GM13976 (cell line): ENCODE measurements at regions not wholly inside any gene's neighbourhood (a gene's known extent, or its start where the extent isn't known, plus 50 kb on each side); places are given as distances from the start of the nearest gene placed in this dataset.

ENCODE experiments used
- DNase-seq: peaks from one replicate; pipeline ENCODE4 v3.0.0; 2012; ENCODE audit warnings: low spot score
- CTCF ChIP-seq: IDR thresholded peaks from 2 replicates; pipeline ENCODE4 v1.5.1; 2012; ENCODE audit warnings: borderline replicate concordance, mild to moderate bottlenecking; ENCODE audit not compliant: insufficient read depth; ENCODE audit errors: extremely low read depth, missing control alignments, control extremely low read depth
- in situ Hi-C: fragments of 300-500 bp; cut with MboI; formaldehyde crosslinking; loops from one replicate; pipeline ENCODE4 v1.12.0; 2022; ENCODE audit warnings: low sequenced_read_pairs, mixed read lengths, inconsistent platforms; ENCODE audit not compliant: unreplicated experiment

DNA sequence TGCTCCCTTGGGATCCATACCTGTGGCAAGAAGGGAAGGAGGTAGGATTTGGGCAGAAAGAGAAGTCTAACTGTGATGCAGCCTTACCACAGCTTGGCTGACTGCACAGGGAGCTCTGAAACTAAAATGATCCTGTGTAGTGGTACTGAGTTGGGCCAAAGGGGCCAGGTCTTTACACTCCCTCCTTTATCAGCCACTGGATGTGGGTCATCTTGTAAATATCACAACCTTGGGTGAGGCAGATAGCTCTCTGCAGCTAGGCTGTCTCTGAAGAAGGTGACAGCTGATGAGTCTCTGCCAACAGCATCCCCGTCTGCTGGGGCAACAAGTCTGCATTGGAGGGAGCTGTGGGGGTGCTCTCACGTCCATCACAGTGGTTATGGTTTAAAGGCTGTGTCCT is 95.9 kb upstream of the CAND1 start:
- in situ Hi-C loops: no loop called here
- no peak for TF ChIP-seq CTCF
- DNase-seq: no peak

- TF ChIP-seq CTCF: no peak
- in situ Hi-C loops: no loop called here
- no peak for DNase-seq
These were observed 86.6 kb upstream of the CAND1 start for GRCh38 chr12:67182551-67182950.

DNA sequence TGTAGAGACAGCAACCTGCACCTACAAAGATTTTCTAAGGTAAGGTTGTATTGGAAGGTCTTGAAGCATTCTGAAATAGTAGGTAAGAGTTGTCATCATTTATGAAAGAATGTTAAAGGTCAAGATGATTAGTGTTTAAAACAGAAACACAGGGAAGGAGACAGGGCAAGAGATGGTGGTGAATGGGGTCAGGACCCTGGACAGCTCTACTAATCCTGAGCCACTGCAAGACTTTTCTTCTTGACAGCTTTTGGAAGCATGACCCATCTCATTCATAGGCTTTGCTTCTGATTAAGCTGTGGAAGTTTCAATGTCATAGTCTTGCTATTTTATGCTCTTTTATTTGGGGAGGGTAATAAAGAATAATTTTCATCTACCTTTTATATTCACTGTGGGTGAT is 75.5 kb upstream of the CAND1 start:
- in situ Hi-C loops: no loop called here
- no peak for TF ChIP-seq CTCF
- peak; percentile 3 for DNase-seq

GRCh38 chr12:67200386-67200785 is 68.8 kb upstream of the CAND1 start:
- no peak for TF ChIP-seq CTCF
- in situ Hi-C loops: no loop called here
- no peak for DNase-seq

DNA sequence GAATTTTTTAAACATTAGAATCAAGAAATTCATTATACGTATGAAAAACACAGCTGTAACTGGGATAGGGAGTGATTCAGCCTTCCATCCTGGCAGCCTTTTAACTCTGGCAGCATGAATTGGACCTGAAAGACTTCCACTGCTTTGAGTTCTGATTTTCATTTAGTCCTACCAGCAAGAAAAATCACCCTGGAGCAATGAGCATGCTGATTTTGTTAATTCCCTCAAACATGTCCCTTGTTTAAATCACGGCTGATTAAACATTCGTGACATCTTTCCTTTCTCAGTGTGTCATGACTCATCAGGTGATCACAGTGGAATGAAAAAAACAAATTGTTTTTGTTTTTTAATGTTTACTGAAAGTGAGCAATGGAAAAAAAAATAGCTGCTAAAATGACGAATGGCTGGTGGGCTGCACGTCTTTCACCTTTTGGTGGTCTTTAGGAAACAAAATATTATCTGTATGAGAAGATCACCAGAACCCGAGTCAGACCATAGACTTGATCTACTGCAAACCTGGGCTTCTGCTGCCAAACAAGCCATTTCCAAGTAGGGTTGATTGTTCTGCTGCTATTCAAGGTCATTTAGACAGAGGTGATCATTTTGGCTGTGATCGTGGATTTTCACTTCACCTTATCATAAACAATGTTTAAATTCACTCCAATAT is 67.0 kb upstream of the CAND1 start:
- no peak for DNase-seq
- in situ Hi-C loops: no loop called here
- TF ChIP-seq CTCF: no peak

DNA sequence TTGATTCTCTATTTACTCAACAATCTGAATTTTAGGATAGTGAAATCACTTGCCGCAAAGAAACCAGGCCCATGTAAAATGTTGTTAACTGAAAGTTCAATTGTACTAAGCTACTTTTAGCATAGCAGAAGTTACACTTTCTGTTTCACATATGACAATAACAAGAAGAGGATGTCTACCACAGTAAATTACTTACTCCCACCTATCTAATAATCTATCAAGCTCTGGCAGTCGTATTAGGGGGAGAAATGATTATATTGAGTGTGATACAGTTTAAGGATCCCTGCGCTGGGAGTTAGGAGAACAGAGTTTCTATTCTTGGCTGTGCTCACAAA is 66.5 kb upstream of the CAND1 start:
- in situ Hi-C loops: no loop called here
- TF ChIP-seq CTCF: no peak
- peak; percentile 10 for DNase-seq
